ENCODE measurements at regions not wholly inside any gene's neighbourhood (a gene's known extent, or its start where the extent isn't known, plus 50 kb on each side); places are given as distances from the start of the nearest gene placed in this dataset.
A peak's percentile ranks its signal among the peaks of the same experiment; 100 is the strongest.

DNA sequence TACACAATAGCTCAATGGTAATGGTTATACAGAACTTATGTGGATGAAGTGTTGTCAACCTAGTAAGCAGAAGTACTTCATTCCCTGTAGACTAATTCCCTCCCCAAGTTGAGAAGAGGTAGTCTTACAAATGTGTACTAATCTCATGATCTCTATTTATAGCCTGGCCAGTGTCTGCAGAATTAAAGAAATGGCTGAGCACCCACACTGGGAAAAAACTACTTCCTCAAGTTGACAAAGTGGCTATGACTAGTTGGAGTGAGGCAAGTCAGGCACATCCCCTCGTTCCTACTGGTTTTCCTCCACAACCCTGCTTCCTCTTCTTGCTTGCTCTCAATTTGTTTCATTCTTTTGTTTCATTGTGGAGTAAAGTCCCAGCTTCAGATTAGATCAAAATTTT, 566.7 kb upstream of the ZNF717 start:
- no peak for DNase-seq

- no peak for DNase-seq
These were observed 567.3 kb upstream of the ZNF717 start for GRCh38 chr3:76352511-76353284.

GRCh38 chr3:76353683-76354082, 568.3 kb upstream of the ZNF717 start:
- DNase-seq, result no peak

DNA sequence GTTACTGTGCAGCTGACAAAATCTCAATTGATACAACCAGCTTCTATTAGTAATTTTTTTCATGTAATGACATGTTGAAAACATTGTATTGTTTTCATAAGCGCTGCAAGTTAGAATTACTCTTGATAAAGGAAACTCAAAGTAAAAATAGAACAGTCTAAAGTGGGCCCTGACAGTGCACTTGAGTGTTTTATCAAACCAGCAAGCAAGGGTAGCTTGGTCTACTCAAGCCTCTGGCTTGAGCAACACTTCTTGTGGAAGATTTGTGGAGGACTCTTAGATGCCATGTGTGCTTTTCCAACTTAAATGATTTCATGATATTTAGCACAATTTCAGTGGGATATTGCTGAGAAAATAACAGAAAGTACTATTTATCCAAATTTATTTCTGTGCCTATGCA, 575.7 kb upstream of the ZNF717 start:
- DNase-seq, result no peak

- DNase-seq, result no peak
These were observed 577.3 kb upstream of the ZNF717 start for GRCh38 chr3:76362643-76363042.

DNA sequence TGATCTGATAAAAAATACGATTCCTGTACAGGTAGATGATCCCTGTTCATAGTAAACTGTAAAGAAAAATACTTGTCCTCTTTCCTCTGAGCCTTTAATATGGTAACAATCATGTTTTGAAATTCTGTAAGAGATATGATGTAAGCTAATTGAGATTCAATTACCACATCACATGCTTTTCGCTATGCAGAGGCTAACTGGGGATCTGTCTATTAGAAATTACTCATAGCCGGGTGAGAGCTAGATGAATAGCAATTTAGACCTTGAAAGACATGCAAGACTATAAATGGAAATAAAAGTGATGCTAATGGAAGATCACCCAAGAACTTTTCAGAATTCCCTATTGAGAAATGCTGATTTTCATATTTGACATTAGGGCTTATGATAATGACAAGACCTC, 579.9 kb upstream of the ZNF717 start:
- no peak for DNase-seq

DNA sequence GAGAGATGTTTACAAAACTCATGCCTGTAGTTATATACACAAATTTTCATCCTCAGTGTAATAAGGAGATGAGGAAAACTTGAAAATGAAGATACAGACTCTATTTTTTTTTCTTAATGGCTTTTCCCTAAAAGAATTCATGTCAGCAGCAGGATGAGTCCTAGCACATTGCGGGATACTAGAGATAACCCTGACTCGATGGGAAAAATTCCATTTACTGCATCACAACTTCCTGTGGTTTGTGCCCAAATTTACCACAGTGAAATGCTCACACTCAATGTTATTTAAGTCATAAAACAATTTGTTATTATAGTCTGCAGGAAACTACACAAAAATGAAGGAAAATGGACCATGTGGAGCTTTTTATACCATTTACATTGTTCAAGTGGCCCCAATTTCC, 581.9 kb upstream of the ZNF717 start:
- no peak for DNase-seq

GRCh38 chr3:76369170-76369569, 583.8 kb upstream of the ZNF717 start:
- peak in 1 of 2 donors; percentile 55 for DNase-seq

DNA sequence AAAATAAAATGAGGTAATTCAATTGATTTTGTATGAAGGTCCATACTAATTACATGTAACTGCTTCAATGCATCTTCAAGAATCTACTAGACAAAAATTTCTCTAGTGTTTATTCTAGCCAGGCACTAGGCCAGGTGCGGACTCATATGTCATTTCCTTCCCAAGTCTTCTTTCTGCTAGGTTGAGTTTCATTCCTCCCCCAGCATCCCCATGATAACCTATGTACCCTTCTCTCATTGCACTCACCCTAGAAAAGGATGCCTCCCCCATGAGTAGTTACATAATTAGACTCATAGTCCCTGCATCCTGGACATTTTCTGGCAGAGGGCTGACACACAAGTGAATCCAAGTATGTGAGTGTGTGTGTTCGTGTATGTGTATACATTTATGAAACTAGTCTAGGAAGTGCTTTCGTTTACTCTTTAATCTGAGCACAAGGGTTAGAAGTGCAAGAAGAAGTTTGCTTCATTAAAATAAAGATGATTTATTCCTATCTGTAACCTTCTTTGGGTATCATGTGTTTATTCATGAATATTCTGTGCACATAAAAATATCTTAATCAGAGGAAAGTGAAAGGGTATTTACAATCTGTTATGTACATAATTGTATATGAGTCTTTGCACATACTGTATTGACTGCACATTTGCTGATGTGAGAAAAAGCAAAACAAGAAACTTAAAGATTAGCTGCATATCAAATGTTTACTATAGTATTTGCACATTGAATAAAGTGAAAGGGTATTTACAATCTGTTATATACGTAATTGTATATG, 585.6 kb upstream of the ZNF717 start:
- DNase-seq, result no peak

- DNase-seq, result no peak
These were observed 587.1 kb upstream of the ZNF717 start for GRCh38 chr3:76372497-76372896.

- DNase-seq, result no peak
These were observed 591.7 kb upstream of the ZNF717 start for GRCh38 chr3:76377074-76377473.

- no peak for DNase-seq
These were observed 593.4 kb upstream of the ZNF717 start for GRCh38 chr3:76378789-76379188.

DNA sequence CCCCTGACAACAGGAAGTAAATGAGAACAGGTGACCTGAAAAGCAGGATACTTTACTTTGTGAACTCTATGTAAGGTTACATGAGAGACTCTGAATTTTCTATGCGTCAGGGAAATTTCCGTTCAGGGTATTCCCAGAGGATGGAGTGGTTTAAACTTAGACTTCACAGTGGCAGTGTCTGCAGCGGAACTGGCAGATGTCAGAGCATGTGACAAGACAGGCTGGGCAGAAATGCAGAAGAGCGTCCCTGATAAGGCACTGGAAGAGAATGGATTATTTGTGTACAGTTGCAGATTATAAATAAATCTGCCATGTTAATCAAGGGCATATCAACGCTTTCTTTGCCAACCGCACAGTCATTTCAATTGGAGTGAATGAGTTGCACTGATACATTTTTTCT, 598.4 kb upstream of the ZNF717 start:
- DNase-seq, result peak in 1 of 2 donors; percentile 26

DNA sequence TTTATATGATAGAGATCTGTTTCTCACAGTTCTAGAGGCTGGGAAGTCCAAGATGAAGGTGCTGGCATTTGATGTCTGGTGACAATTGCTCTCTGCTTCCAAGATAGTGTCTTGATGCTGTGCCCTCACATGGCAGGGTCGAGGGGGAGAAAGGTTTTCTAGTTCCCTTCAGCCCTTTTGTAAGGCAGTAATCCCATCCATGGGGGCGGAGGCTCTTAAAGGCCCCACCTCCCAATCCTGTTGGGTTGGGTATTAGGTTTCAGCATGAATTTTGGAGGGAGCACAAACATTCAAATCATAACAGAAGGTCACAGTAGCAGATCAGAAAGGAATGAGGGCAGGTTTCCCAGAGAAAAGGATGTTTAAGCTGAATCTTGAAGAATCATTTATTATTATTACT, 601.7 kb upstream of the ZNF717 start:
- no peak for DNase-seq

DNA sequence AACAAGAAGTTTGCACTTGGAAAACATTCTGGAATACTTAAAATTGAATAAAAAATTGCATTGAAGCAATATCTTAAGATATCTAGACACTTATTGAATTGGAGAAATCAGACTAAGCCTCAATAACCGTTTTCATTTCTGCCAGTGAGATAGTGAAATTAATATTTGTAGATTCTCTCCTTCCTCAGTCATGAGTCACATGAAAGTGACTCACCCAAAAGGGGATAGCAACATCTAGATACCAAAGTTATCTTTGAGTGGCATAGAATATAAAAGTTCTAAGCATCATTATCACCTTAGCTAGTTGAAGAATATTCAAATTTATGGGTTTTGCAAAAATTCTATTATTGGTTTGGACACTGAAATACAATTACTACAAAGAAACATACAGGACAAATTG, 614.8 kb upstream of the ZNF717 start:
- no peak for DNase-seq

DNA sequence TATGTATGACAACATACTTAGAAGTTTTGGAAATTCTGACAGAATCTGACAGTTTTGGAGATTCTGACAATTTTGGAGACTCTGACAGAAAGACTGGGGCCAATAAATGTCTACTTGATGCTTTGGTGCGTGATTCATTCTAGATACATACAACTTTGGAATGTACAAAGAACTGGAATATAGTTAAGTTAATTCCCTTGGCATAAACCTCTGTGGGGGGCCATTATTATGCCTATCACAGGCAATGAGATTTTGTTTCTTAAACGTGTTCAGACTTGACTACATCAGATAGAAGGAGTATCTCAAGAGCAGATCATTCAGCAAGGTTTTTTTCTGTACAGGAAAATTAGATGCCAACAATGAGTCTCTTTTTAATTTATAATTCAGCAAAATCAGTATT, 617.6 kb upstream of the ZNF717 start:
- no peak for DNase-seq

DNA sequence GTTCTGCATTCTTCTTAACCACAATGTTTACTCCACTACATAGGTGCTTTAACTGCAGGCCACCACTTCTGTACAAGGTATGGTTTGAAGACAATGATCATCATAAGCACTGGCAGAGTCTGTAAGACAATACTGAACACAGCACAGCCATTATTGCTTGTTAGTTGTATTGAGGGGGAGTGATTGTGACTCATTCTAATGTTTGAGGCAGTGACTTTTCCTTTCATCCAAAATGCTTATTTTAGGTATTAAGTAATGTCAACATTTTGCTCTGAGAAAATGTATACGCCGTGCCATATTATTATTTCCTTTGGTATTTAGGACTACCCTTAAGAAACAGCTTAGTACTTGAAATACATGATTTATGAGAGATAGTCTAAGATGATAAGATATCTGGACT, 618.2 kb upstream of the ZNF717 start:
- no peak for DNase-seq

GRCh38 chr3:76405196-76405595, 619.8 kb upstream of the ZNF717 start:
- no peak for DNase-seq

DNA sequence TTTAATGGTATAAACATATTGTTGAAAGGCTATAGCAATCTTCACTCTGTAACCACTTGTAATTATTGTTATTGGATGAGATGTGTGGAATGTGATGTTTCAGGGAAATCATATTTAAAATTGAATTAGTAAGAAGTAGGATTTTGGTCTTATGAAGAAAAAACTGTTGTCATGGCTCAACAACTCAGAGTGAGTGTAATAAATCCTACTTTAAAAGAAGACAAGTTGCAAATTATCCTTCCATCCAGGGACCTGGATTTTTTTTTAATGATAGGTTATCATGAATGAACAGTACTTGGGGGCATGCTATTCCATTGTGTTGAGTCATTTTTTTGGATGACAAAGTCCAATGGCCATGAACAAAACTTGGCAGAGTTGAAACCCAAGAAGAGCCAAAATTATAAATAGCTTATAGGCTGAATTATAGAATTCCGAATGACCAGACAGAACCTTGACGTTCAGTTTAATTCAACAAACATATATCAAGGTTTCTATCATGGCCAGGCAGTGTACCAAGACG, 625.5 kb upstream of the ZNF717 start:
- no peak for DNase-seq

DNA sequence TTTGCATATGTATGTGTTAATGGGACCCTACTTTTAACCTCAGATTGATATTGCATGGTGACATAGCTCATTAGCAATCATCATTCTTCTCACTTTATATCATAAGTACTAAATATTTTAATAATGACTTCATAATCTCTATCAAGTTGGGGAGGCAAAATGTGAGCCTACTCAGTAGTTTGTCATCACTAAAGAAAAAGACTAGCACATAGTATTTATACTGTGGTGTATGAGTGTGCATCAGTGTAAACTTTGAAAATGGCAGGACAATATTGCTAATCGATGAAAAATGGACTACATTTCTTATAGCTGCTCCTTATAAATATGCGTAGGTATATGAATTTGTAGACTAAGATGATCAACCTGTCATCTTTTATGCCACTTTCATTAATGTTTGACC, 624.5 kb upstream of the ROBO2 start:
- DNase-seq, result no peak

DNA sequence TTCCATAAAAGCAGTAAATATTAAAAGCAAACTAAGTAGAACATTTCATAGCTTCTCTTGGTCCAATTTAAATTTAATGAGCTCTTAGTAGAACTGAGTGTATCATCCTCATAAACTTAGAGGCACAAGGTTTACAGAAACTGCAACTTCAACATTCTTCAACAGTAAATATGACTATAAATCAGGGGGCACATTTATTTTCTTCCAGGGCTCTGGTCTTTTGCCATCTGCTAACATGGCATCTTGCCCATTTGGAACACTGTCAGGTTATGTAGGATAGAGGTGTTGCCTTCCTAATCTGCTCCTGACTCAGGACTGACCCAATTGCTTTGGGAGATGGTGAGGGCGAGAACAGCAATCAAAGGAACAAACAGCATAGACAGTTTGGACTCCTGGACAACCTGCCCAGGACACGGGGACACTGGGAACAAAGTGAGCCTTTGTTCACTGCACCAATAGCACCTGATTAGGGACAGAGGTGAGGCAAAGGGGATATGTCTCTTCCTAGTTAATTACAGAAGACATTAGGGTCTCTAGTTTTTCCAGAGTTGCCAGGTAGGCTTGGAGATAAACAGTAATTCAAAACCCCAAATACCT, 610.2 kb upstream of the ROBO2 start:
- DNase-seq, result no peak

DNA sequence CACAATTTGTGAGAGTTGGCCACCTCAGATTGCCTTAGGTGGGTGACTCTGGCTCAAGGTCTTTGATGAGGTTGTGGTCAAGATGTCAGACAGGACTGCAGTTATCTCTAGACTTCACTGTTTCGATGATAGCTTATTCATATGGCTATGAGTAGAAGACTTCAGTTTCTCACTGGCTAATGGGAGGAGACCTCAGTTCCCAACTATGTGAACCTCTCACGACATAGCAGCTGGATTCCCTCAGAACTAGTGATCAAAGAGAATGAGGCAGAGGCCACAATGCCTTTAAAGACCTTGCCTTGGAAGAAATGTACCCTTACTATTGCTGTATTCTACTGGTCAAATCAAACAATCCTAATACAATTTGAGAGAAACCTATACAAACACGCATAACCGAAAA, 607.5 kb upstream of the ROBO2 start:
- DNase-seq, result no peak

- no peak for DNase-seq
These were observed 603.0 kb upstream of the ROBO2 start for GRCh38 chr3:76436894-76437293.

- no peak for DNase-seq
These were observed 600.9 kb upstream of the ROBO2 start for GRCh38 chr3:76438971-76439370.
